KMS-11 (cell line): ENCODE measurements at regions not wholly inside any gene's neighbourhood (a gene's known extent, or its start where the extent isn't known, plus 50 kb on each side); places are given as distances from the start of the nearest gene placed in this dataset.

ENCODE experiments used
- H2AFZ ChIP-seq: fragments of 200-600 bp; sonication (generic); 2 replicates; pipeline ENCODE4 v1.6.1; 2016; ENCODE audit warnings: antibody characterized with exemption, mixed run types, low read depth
- H3K27ac ChIP-seq: fragments of 200-600 bp; sonication (generic); 2 replicates; pipeline ENCODE4 v1.6.1; 2016; ENCODE audit warnings: mild to moderate bottlenecking, mixed run types
- H3K27me3 ChIP-seq: fragments of 200-600 bp; sonication (generic); 2 replicates; pipeline ENCODE4 v1.6.1; 2017; ENCODE audit warnings: mild to moderate bottlenecking, low read depth, mixed run types, moderate library complexity; ENCODE audit not compliant: insufficient read depth
- H3K36me3 ChIP-seq: fragments of 200-600 bp; sonication (generic); 2 replicates; pipeline ENCODE4 v1.6.1; 2017; ENCODE audit warnings: mild to moderate bottlenecking, mixed run types; ENCODE audit not compliant: insufficient read depth
- H3K4me1 ChIP-seq: fragments of 200-600 bp; sonication (generic); 2 replicates; pipeline ENCODE4 v1.6.1; 2016; ENCODE audit warnings: mild to moderate bottlenecking, low read depth, mixed run types; ENCODE audit not compliant: poor library complexity, severe bottlenecking
- H3K4me2 ChIP-seq: fragments of 200-600 bp; sonication (generic); 2 replicates; pipeline ENCODE4 v1.7.0; 2016; ENCODE audit warnings: mild to moderate bottlenecking, mixed run types
- H3K4me3 ChIP-seq: fragments of 200-600 bp; sonication (generic); IDR thresholded peaks from 2 replicates; pipeline ENCODE4 v1.6.1; 2017; ENCODE audit warnings: low read depth, low read length, mixed read lengths; ENCODE audit not compliant: insufficient read depth
- H3K79me2 ChIP-seq: fragments of 200-600 bp; sonication (generic); 2 replicates; pipeline ENCODE4 v1.6.1; 2016; ENCODE audit warnings: low read depth, mixed run types; ENCODE audit not compliant: insufficient read depth
- H3K9ac ChIP-seq: fragments of 200-600 bp; sonication (generic); 2 replicates; pipeline ENCODE4 v1.6.1; 2016; ENCODE audit warnings: mild to moderate bottlenecking, mixed run types
- H4K20me1 ChIP-seq: fragments of 200-600 bp; sonication (generic); 2 replicates; pipeline ENCODE4 v1.6.1; 2016; ENCODE audit warnings: mild to moderate bottlenecking, mixed run types; ENCODE audit not compliant: insufficient read depth
- TF ChIP-seq, protein P1 (sequence below): fragments of 200-600 bp; sonication (generic); conservative IDR thresholded peaks from 2 replicates; pipeline ENCODE4 v1.6.1; 2017; ENCODE audit warnings: low read depth, mild to moderate bottlenecking, antibody characterized with exemption, low read length, moderate library complexity, mixed read lengths

DNA sequence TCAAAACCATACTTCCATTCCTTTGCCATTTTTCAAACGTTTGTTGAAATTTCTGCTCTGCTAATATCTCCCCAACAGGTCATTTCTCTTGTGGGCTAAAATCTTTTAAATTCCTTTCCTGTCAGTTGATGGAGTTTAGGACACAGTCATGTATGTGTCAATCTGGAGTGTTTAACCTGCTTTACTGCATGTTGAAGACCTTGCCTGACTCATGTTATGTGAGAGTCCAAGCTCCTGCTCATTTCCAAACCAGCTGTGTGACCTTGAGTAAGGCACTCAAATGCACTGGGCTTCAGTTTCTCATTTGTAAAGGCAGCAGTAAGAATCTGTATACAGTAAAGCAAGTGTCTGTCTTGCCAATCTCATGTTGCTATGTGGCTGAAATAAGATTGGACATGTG, 171.9 kb upstream of the SPACA1 start:
- Histone ChIP-seq H3K9ac (no peak overlapping the region), H3K4me3 (no peak overlapping the region), H2AFZ (no peak overlapping the region), H3K36me3 (no peaks in the 10 kb centered on the region), H3K79me2 (no peaks in the 10 kb centered on the region), H4K20me1 (no peaks in the 10 kb centered on the region), H3K4me1 (peaks cover 31% of the 10 kb centered on the region), H3K27ac (no peak overlapping the region), H3K27me3 (no peaks in the 10 kb centered on the region), H3K4me2 (no peak overlapping the region)
- TF ChIP-seq, protein P1, sequence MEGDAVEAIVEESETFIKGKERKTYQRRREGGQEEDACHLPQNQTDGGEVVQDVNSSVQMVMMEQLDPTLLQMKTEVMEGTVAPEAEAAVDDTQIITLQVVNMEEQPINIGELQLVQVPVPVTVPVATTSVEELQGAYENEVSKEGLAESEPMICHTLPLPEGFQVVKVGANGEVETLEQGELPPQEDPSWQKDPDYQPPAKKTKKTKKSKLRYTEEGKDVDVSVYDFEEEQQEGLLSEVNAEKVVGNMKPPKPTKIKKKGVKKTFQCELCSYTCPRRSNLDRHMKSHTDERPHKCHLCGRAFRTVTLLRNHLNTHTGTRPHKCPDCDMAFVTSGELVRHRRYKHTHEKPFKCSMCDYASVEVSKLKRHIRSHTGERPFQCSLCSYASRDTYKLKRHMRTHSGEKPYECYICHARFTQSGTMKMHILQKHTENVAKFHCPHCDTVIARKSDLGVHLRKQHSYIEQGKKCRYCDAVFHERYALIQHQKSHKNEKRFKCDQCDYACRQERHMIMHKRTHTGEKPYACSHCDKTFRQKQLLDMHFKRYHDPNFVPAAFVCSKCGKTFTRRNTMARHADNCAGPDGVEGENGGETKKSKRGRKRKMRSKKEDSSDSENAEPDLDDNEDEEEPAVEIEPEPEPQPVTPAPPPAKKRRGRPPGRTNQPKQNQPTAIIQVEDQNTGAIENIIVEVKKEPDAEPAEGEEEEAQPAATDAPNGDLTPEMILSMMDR: no peak

DNA sequence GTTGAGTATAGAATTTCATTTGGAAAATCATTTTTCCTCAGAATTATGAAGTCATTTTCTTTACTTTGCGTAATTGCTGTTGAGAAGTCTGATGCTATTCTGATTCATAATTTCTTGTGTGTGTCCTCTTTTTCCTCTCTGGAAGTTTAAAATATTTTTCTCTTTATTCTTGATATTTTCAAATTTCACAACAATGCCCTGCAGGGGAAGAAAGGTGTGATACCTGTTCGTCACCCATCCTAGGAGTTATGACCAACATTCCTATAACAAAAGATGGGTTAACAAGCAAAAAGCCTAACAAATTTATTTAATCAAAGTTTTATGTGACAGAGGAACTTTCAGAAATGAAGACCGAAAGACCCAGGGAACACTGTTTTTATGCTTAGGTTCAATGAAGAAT, 171.5 kb upstream of the AKIRIN2 start:
- TF ChIP-seq, protein P1: no peak
- Histone ChIP-seq H3K4me2 (no peak overlapping the region), H3K9ac (no peak overlapping the region), H3K27me3 (no peaks in the 10 kb centered on the region), H3K4me3 (no peak overlapping the region), H3K4me1 (peaks cover 14% of the 10 kb centered on the region), H3K27ac (no peak overlapping the region), H3K36me3 (no peaks in the 10 kb centered on the region), H2AFZ (no peak overlapping the region), H3K79me2 (no peaks in the 10 kb centered on the region), H4K20me1 (no peaks in the 10 kb centered on the region)

DNA sequence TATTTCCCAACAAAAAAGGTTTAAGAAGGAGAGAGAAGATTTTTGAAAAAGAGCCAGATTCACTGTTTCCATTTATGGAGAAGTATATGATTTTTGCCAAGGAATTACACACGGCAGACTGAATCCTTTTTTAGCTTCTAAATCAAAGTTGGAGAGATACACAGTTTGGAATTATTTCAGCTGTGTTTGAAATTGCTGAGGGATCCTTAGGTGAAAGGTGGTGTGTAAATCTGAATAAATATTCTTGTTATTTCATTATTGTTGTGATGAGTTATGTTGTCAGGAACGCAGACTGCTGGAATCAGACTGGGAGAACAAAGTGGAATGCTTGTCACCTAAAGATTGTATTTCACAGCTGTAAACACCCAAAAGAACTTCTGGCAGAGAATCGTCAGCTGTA, 168.5 kb upstream of the AKIRIN2 start:
- H3K4me1 ChIP-seq: peaks cover 8% of the 10 kb centered on the region
- H4K20me1 ChIP-seq: no peaks in the 10 kb centered on the region
- no peak overlapping the region for H3K4me2 ChIP-seq
- no peak overlapping the region for H2AFZ ChIP-seq
- no peak overlapping the region for H3K4me3 ChIP-seq
- no peak overlapping the region for H3K9ac ChIP-seq
- H3K27ac ChIP-seq: no peak overlapping the region
- no peaks in the 10 kb centered on the region for H3K36me3 ChIP-seq
- H3K79me2 ChIP-seq: no peaks in the 10 kb centered on the region
- TF ChIP-seq, protein P1: no peak
- H3K27me3 ChIP-seq: no peaks in the 10 kb centered on the region

DNA sequence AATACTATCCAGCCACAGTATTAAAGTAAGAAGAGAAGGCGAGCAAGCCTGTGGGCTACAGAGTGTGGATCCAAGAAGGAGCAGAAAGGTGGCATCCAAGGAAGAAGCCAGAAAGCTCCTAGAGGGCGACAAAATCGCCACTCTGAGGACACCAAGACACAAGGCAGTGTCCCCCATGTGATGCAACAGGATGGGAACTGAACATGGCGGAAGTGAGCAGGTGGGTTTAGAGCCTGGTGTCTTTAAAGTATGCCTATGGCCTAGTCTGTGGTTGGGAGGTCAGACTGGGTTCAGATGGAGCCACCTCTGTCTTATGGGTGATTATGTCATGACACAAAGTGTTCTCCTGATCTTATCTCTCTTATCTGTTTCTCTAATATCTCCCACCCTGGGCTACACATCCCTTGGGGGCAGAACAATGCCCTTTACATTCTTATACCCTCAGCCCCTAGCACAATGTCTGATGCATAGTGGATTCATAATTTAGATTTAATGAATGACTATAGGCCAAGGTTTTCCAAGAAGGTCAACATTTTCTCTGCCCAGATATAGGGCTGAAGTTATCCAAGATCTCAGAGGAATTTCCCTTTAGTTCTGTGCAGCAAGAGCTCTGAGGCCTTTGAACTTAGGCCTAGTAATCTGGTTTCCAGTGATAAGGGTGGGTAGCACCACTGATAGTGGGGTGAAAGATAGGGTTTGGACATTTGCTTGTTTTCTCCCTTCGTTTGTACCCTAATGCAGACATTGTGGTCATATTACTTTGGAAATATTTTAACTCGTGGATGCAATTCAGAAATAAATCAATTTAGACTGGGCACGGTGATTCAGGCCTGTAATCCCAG, 167.3 kb upstream of the AKIRIN2 start:
- peaks cover 8% of the 10 kb centered on the region for H3K4me1 ChIP-seq
- H3K4me3 ChIP-seq: no peak overlapping the region
- H3K9ac ChIP-seq: no peak overlapping the region
- no peaks in the 10 kb centered on the region for H4K20me1 ChIP-seq
- H3K27me3 ChIP-seq: no peaks in the 10 kb centered on the region
- H3K36me3 ChIP-seq: no peaks in the 10 kb centered on the region
- H3K27ac ChIP-seq: no peak overlapping the region
- H2AFZ ChIP-seq: no peak overlapping the region
- TF ChIP-seq, protein P1: no peak
- no peak overlapping the region for H3K4me2 ChIP-seq
- H3K79me2 ChIP-seq: no peaks in the 10 kb centered on the region
